NCI-H2029 (cell line): ENCODE measurements at regions not wholly inside any gene's neighbourhood (a gene's known extent, or its start where the extent isn't known, plus 50 kb on each side); places are given as distances from the start of the nearest gene placed in this dataset.
A peak's percentile ranks its signal among the peaks of the same experiment; 100 is the strongest.

Experiments used
- DNase-seq: peaks from one replicate; lab custom pipeline; 2025; lab: John Stamatoyannopoulos, UW

GRCh38 chr15:97892167-97892938, 68.2 kb upstream of the ARRDC4 start:
- no peak for DNase-seq

GRCh38 chr15:97893967-97894366, 66.5 kb upstream of the ARRDC4 start:
- DNase-seq: peak; percentile 26

- DNase-seq: no peak
These were observed 60.5 kb upstream of the ARRDC4 start for GRCh38 chr15:97899981-97900380.

GRCh38 chr15:97902140-97902780, 58.2 kb upstream of the ARRDC4 start:
- DNase-seq: no peak

GRCh38 chr15:97903560-97903959, 56.9 kb upstream of the ARRDC4 start:
- DNase-seq: no peak

- peak; percentile 28 for DNase-seq
These were observed 56.4 kb upstream of the ARRDC4 start for GRCh38 chr15:97903971-97904572.

- DNase-seq: no peak
These were observed 51.1 kb upstream of the ARRDC4 start for GRCh38 chr15:97909291-97909891.
